ENCODE measurements at regions not wholly inside any gene's neighbourhood (a gene's known extent, or its start where the extent isn't known, plus 50 kb on each side); places are given as distances from the start of the nearest gene placed in this dataset.

DNA sequence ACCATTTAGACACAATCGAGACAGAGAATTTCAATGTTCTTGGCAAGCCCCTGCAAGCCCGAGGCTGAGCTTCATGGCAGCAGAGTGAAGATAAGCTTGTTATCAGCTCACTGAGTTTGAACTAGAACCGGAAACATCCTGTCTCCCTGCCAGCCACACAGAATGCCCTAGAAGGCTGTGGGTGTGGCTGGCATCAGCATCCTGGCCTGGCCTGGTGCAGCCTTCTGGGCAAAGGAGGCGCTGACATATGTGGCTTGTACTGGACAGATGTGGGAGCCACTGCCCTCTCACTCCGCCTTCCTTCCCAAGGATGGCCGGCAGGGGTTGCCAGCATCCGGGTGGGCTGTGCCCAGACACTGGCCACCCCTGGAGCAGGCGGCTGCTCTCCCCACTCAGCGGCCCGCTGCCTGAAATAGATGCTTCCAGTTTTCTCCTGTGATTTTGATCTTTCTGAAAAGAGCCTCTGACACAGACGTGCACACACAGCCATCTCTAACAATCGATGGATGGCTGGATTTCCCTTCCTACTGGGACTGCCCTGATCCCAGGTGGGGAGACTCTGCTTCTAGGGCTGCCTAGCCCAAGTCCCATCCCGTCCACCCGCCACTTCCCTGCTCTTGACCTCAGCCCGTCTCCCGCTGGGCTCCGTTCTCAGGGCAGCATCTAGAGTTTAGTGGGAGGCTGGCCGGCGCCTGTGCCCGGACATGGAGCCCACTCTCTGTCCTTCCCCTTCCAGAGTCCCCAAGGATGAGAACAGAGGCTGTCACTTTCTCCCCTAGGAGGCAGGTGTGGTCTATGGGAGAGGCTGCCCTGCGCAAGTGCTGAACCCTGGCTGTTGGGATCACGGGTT lies 149.7 kb downstream of the CTTN start:
- DNase-seq (ENCODE audit: low spot score): no peak
- in situ Hi-C loops (cut with MboI; ENCODE audit: low sequenced_read_pairs, unreplicated experiment): no loop called here
- TF ChIP-seq, protein P1, sequence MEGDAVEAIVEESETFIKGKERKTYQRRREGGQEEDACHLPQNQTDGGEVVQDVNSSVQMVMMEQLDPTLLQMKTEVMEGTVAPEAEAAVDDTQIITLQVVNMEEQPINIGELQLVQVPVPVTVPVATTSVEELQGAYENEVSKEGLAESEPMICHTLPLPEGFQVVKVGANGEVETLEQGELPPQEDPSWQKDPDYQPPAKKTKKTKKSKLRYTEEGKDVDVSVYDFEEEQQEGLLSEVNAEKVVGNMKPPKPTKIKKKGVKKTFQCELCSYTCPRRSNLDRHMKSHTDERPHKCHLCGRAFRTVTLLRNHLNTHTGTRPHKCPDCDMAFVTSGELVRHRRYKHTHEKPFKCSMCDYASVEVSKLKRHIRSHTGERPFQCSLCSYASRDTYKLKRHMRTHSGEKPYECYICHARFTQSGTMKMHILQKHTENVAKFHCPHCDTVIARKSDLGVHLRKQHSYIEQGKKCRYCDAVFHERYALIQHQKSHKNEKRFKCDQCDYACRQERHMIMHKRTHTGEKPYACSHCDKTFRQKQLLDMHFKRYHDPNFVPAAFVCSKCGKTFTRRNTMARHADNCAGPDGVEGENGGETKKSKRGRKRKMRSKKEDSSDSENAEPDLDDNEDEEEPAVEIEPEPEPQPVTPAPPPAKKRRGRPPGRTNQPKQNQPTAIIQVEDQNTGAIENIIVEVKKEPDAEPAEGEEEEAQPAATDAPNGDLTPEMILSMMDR (IDR thresholded peaks at IDR 0.05; ENCODE audit: borderline replicate concordance, control extremely low read depth, extremely low read depth, insufficient read depth, missing control alignments): no peak

DNA sequence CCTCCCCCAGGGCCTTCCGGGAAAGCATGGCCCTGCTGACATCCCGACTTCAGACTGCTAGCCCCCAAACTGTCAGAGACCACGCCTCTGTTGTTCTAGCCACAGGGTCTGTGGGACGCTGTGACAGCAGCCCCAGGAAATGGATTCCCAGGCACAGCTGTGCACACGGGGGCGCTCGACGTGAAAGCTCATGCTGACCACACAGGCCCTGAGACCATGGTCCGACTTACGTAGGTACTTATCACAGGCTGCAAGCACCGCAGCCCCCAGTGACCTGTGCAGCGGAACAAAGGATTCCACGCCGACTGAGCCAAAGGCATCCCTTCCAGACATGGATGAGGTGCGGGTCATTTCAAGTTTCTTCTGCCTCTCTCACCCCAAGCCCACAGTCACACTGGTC lies 150.6 kb downstream of the CTTN start:
- in situ Hi-C loops (cut with MboI; ENCODE audit: low sequenced_read_pairs, unreplicated experiment): no loop called here
- TF ChIP-seq, protein P1 (IDR thresholded peaks at IDR 0.05; ENCODE audit: borderline replicate concordance, control extremely low read depth, extremely low read depth, insufficient read depth, missing control alignments): no peak
- DNase-seq (ENCODE audit: low spot score): no peak

DNA sequence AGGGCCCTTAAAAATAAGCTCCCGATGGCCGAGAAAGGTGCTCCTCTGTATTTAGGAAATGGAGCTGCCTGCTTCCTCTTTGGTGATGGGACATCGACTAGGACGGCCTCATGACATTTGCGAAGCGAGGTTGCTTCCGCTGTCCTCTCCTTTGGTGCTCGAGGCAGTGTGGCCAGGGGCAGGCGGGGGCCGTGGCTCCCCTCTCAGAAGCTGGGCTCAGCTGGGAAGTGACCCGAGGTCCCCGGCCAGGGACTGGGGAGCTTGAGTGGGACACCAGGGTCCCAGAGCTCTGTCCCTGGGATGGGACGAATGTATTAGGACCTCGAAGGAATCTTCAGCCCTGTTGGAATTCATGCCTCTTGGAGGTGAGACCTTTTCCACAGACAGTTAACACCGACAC lies 151.1 kb downstream of the CTTN start:
- TF ChIP-seq, protein P1 (IDR thresholded peaks at IDR 0.05; ENCODE audit: borderline replicate concordance, control extremely low read depth, extremely low read depth, insufficient read depth, missing control alignments): no peak
- in situ Hi-C loops (cut with MboI; ENCODE audit: low sequenced_read_pairs, unreplicated experiment): no loop called here
- no peak for DNase-seq (ENCODE audit: low spot score)

DNA sequence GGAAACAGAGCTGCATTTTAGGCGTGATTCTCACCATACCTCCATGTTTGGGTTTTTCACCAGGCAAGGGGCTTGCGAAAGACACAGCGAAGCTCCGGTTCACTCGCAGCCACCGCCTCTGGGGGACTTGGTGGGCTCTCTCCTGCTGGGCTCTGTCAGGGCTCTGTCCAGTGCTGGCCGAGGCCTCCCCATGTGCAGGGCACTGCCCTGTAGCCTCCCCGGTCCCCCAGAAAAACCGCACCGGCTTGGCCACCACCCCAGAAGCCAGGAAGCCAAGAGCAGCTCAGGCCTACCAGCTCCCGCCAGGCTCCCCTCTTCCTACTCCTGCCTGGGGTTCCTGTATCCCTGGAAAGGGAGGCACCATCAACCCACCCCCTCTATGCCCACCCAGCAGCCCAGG lies 151.5 kb downstream of the CTTN start:
- TF ChIP-seq, protein P1 (IDR thresholded peaks at IDR 0.05; ENCODE audit: borderline replicate concordance, control extremely low read depth, extremely low read depth, insufficient read depth, missing control alignments): no peak
- no peak for DNase-seq (ENCODE audit: low spot score)
- in situ Hi-C loops (cut with MboI; ENCODE audit: low sequenced_read_pairs, unreplicated experiment): no loop called here

DNA sequence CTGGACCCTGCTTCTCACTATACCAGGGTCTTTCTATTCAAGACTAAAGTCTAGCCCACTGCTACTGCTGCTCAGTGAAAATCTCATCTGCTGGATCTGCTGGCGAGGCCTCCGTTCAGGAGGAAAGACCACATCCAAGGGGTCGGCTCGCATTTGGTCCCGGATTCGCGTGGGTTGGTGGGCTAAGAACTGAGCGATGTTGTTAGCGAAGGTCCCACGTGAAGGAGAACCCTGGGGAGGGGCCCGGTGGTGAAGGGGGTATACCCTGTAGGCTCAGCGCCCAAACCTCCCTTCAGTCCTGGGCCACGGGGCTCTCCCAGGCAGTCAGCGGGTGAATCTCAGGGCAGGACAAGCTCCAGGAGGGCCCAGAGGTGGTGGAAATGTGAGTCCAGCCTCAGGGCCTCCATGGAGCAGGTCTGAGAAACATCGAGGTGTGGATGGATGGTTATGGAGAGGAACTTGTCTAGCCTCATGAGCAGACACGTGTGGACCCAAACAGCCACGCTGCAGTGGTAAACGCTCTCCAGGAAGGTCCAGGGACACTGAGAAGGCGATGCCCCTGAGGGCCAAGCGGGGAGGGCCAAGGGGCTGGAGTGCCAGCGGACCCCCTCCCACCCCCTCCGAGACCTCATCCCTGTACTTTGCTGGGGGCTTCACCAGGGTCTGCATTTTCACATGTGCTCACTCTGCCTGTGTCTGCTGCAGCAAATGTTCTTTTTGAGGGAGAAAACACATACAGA lies 152.3 kb downstream of the CTTN start:
- in situ Hi-C loops (cut with MboI; ENCODE audit: low sequenced_read_pairs, unreplicated experiment): no loop called here
- TF ChIP-seq, protein P1 (IDR thresholded peaks at IDR 0.05; ENCODE audit: borderline replicate concordance, control extremely low read depth, extremely low read depth, insufficient read depth, missing control alignments): no peak
- no peak for DNase-seq (ENCODE audit: low spot score)

DNA sequence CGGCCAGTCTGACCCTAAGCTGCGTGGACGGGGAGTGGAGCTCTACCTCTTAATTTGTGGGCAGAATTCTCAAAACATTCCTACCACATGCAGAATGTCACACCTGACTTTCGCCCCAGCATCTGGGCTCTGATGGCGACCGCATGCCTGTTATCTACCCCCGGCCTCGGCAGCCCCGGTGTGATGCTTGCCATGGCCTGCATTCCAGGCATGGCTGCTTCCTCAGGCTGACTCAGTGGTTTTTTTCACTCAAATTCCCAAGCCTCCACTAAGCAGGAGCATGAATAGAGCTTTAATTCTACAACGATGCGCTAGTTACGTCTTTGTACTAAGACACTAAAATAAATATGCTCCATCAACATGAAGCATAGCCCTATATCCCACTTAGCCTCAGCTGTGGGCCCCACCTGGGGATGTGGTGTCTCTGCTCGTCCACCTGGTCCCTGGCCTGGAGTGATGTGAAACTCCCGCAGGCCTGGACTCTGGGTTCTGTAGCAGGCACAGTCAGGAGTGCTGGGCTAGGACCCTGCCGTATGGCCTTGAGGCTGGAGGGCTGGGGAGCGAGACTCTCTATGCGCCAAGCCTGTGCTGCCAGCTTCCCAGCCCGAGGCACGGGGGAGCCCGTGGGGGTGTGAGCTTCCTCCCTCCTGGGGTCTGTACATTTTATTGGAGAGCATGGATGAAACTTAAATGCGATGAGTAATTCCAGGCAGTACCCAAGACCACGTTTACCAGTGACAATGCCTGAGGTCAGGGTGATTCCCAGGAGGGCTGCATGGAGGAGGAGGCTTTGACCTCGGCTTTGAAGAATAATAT lies 153.2 kb downstream of the CTTN start:
- no peak for DNase-seq (ENCODE audit: low spot score)
- TF ChIP-seq, protein P1 (IDR thresholded peaks at IDR 0.05; ENCODE audit: borderline replicate concordance, control extremely low read depth, extremely low read depth, insufficient read depth, missing control alignments): no peak
- in situ Hi-C loops (cut with MboI; ENCODE audit: low sequenced_read_pairs, unreplicated experiment): no loop called here
